ENCODE measurements at regions not wholly inside any gene's neighbourhood (a gene's known extent, or its start where the extent isn't known, plus 50 kb on each side); places are given as distances from the start of the nearest gene placed in this dataset.

DNA sequence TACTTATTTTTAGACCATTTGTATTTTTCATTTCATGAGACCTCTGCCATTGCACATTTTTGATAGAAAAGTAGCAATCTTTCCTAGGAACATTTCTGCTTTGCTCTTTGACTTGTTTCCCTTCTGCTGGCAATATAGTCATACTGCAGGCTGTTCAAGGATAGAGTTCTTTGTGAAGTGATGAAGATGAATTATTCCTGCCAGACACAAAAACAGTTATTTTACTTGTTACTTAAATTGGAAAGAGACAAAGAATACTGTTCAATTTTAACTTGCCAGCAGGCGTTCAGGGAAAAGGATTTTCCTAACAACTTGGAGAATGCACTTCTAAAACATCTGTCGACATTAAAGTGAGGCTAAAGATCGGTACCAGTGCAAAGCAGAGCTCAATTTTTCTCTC, 251.7 kb upstream of the ACTBL2 start:
- TF ChIP-seq, protein P1, sequence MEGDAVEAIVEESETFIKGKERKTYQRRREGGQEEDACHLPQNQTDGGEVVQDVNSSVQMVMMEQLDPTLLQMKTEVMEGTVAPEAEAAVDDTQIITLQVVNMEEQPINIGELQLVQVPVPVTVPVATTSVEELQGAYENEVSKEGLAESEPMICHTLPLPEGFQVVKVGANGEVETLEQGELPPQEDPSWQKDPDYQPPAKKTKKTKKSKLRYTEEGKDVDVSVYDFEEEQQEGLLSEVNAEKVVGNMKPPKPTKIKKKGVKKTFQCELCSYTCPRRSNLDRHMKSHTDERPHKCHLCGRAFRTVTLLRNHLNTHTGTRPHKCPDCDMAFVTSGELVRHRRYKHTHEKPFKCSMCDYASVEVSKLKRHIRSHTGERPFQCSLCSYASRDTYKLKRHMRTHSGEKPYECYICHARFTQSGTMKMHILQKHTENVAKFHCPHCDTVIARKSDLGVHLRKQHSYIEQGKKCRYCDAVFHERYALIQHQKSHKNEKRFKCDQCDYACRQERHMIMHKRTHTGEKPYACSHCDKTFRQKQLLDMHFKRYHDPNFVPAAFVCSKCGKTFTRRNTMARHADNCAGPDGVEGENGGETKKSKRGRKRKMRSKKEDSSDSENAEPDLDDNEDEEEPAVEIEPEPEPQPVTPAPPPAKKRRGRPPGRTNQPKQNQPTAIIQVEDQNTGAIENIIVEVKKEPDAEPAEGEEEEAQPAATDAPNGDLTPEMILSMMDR (IDR thresholded peaks at IDR 0.05; ENCODE audit: insufficient read depth, low read length) = no peak
- TF ChIP-seq, protein P2, sequence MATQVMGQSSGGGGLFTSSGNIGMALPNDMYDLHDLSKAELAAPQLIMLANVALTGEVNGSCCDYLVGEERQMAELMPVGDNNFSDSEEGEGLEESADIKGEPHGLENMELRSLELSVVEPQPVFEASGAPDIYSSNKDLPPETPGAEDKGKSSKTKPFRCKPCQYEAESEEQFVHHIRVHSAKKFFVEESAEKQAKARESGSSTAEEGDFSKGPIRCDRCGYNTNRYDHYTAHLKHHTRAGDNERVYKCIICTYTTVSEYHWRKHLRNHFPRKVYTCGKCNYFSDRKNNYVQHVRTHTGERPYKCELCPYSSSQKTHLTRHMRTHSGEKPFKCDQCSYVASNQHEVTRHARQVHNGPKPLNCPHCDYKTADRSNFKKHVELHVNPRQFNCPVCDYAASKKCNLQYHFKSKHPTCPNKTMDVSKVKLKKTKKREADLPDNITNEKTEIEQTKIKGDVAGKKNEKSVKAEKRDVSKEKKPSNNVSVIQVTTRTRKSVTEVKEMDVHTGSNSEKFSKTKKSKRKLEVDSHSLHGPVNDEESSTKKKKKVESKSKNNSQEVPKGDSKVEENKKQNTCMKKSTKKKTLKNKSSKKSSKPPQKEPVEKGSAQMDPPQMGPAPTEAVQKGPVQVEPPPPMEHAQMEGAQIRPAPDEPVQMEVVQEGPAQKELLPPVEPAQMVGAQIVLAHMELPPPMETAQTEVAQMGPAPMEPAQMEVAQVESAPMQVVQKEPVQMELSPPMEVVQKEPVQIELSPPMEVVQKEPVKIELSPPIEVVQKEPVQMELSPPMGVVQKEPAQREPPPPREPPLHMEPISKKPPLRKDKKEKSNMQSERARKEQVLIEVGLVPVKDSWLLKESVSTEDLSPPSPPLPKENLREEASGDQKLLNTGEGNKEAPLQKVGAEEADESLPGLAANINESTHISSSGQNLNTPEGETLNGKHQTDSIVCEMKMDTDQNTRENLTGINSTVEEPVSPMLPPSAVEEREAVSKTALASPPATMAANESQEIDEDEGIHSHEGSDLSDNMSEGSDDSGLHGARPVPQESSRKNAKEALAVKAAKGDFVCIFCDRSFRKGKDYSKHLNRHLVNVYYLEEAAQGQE (IDR thresholded peaks at IDR 0.05; ENCODE audit: insufficient replicate concordance, low read depth) = no peak
- TF ChIP-seq POLR2AphosphoS5 (IDR thresholded peaks at IDR 0.05; ENCODE audit: low read depth) (no peak), GABPA (IDR thresholded peaks at IDR 0.05; ENCODE audit: low read depth) (no peak), SPI1 (IDR thresholded peaks at IDR 0.05; ENCODE audit: borderline replicate concordance, low read depth) (no peak)
